SK-N-SH treated with all-trans-retinoic acid at 6 μM for 48 hours (cell line): ENCODE measurements at regions not wholly inside any gene's neighbourhood (a gene's known extent, or its start where the extent isn't known, plus 50 kb on each side); places are given as distances from the start of the nearest gene placed in this dataset.

Experiments used
- ARNTL ChIP-seq: fragments of 450-650 bp; formaldehyde crosslinking; IDR thresholded peaks from 2 replicates; pipeline ENCODE4 v1.5.0; 2020; ENCODE audit warnings: low read depth, mild to moderate bottlenecking, moderate library complexity, borderline replicate concordance
- CREB5 ChIP-seq: fragments of 250-450 bp; sonication (Bioruptor Pico); IDR thresholded peaks from 2 replicates; pipeline ENCODE4 v1.5.1; 2020; ENCODE audit warnings: low read depth, mild to moderate bottlenecking, moderate library complexity
- CSDC2 ChIP-seq: fragments of 250-450 bp; sonication (Bioruptor Pico); IDR thresholded peaks from 2 replicates; pipeline ENCODE4 v1.5.0; 2020; ENCODE audit warnings: mild to moderate bottlenecking, moderate library complexity
- GLIS3 ChIP-seq: fragments of 250-450 bp; sonication (Bioruptor Pico); IDR thresholded peaks from 2 replicates; pipeline ENCODE4 v1.5.0; 2020; ENCODE audit warnings: mild to moderate bottlenecking, moderate library complexity
- OSR1 ChIP-seq: fragments of 250-450 bp; sonication (Bioruptor Pico); IDR thresholded peaks from 2 replicates; pipeline ENCODE4 v1.8.0; 2022; ENCODE audit warnings: moderate library complexity, mild to moderate bottlenecking, inconsistent platforms
- PATZ1 ChIP-seq: fragments of 250-450 bp; sonication (Bioruptor Pico); IDR thresholded peaks from 2 replicates; pipeline ENCODE4 v1.8.0; 2020; ENCODE audit warnings: mild to moderate bottlenecking, moderate library complexity, borderline replicate concordance
- TSHZ2 ChIP-seq: fragments of 250-450 bp; sonication (Bioruptor Pico); IDR thresholded peaks from 2 replicates; pipeline ENCODE4 v1.5.0; 2020; ENCODE audit warnings: mild to moderate bottlenecking, moderate library complexity
- ZNF8 ChIP-seq: fragments of 450-650 bp; formaldehyde crosslinking; IDR thresholded peaks from 2 replicates; pipeline ENCODE4 v1.5.0; 2020; ENCODE audit warnings: mild to moderate bottlenecking, moderate library complexity

GRCh38 chr3:34072297-34072696 is 273.9 kb downstream of the PDCD6IP start:
- TF ChIP-seq GLIS3 (CRISPR knock-in tag) (no peak), TSHZ2 (CRISPR knock-in tag) (no peak), CREB5 (CRISPR knock-in tag) (no peak), ARNTL (CRISPR knock-in tag) (no peak), PATZ1 (no peak), CSDC2 (CRISPR knock-in tag) (no peak), ZNF8 (no peak), OSR1 (CRISPR knock-in tag) (no peak)
